Stimulated activated CD4-positive, alpha-beta T cell treated with anti-CD3 and anti-CD28 coated beads, Interleukin-1b, Interleukin-23, amount 100 ng/mL, for 4 hours (primary cell): ENCODE measurements at regions not wholly inside any gene's neighbourhood (a gene's known extent, or its start where the extent isn't known, plus 50 kb on each side); places are given as distances from the start of the nearest gene placed in this dataset.

Experiments
- DNase-seq, 2 donors: peaks; one replicate each; pipeline ENCODE4 v3.0.0-alpha.2; 2020; ENCODE audit warnings: low read depth in 2 of 2

GRCh38 chr2:173766537-173767289, 198.5 kb downstream of the SP3 start:
- no peak for DNase-seq

- DNase-seq, result no peak
Measured at GRCh38 chr2:173770947-173771678, 194.1 kb downstream of the SP3 start.

- no peak for DNase-seq
Measured at GRCh38 chr2:173772205-173772604, 193.0 kb downstream of the SP3 start.

- DNase-seq, result no peak
Measured at GRCh38 chr2:173773076-173773475, 192.1 kb downstream of the SP3 start.

- no peak for DNase-seq
Measured at GRCh38 chr2:173775440-173775839, 189.7 kb downstream of the SP3 start.

GRCh38 chr2:173782681-173783080, 182.5 kb downstream of the SP3 start:
- DNase-seq, result no peak

GRCh38 chr2:173783382-173783781, 181.8 kb downstream of the SP3 start:
- DNase-seq, result no peak

GRCh38 chr2:173785813-173786212, 179.4 kb downstream of the SP3 start:
- DNase-seq, result no peak

GRCh38 chr2:173791502-173791901, 173.7 kb downstream of the SP3 start:
- DNase-seq, result no peak

- no peak for DNase-seq
Measured at GRCh38 chr2:173792166-173792565, 173.0 kb downstream of the SP3 start.

- DNase-seq, result no peak
Measured at GRCh38 chr2:173792741-173793140, 172.4 kb downstream of the SP3 start.

GRCh38 chr2:173793709-173794565, 171.2 kb downstream of the SP3 start:
- no peak for DNase-seq

- no peak for DNase-seq
Measured at GRCh38 chr2:173797586-173798263, 167.4 kb downstream of the SP3 start.

GRCh38 chr2:173802518-173802917, 162.7 kb downstream of the SP3 start:
- DNase-seq, result no peak

- no peak for DNase-seq
Measured at GRCh38 chr2:173803449-173803848, 161.7 kb downstream of the SP3 start.

GRCh38 chr2:173806761-173807160, 158.4 kb downstream of the SP3 start:
- DNase-seq, result no peak

GRCh38 chr2:173808718-173809117, 156.5 kb downstream of the SP3 start:
- no peak for DNase-seq

- no peak for DNase-seq
Measured at GRCh38 chr2:173812321-173812720, 152.9 kb downstream of the SP3 start.

- no peak for DNase-seq
Measured at GRCh38 chr2:173814306-173814705, 150.9 kb downstream of the SP3 start.

- DNase-seq, result no peak
Measured at GRCh38 chr2:173815772-173816171, 149.4 kb downstream of the SP3 start.

GRCh38 chr2:173817582-173817981, 147.6 kb downstream of the SP3 start:
- DNase-seq, result no peak

GRCh38 chr2:173818285-173818684, 146.9 kb downstream of the SP3 start:
- no peak for DNase-seq
